Heart right ventricle (tissue), 16 donors: ENCODE measurements at regions not wholly inside any gene's neighbourhood (a gene's known extent, or its start where the extent isn't known, plus 50 kb on each side); places are given as distances from the start of the nearest gene placed in this dataset.

Experiments used
- ATAC-seq, 8 donors: fragments of 200-7000 bp; cut with Tn5 transposase; one replicate each; pipeline ENCODE4 v1.9.1; 2020; ENCODE audit warnings: mild to moderate bottlenecking in 8 of 8, moderate library complexity in 8 of 8, moderate number of reproducible peaks in 1 of 8
- DNase-seq, 2 donors: peaks; one replicate each; pipeline ENCODE4 v3.0.0-alpha.2; 2020
- H3K27ac ChIP-seq, 10 donors: fragments of 200-600 bp; sonication (generic) in 2 of 10; one replicate each; pipeline versions ENCODE4 v1.5.0 to v1.8.0; 2020 to 2022; ENCODE audit warnings: mild to moderate bottlenecking in 3 of 10
- H3K27me3 ChIP-seq, 7 donors: fragments of 200-600 bp; one replicate each; pipeline ENCODE4 v1.8.0; 2021 to 2022; ENCODE audit warnings: mild to moderate bottlenecking in 2 of 7
- H3K36me3 ChIP-seq, 9 donors: fragments of 200-600 bp; sonication (generic) in 1 of 9; one replicate each; pipeline versions ENCODE4 v1.5.0 to v1.8.0; 2020 to 2022; ENCODE audit warnings: mild to moderate bottlenecking in 2 of 9
- H3K4me1 ChIP-seq, 9 donors: fragments of 200-600 bp; sonication (generic) in 1 of 9; one replicate each; pipeline versions ENCODE4 v1.5.0 to v1.8.0; 2020 to 2022; ENCODE audit warnings: mild to moderate bottlenecking in 4 of 9
- H3K4me3 ChIP-seq, 10 donors: fragments of 200-600 bp; sonication (generic) in 2 of 10; one replicate each; pipeline versions ENCODE4 v1.5.0 to v1.8.0; 2020 to 2022; ENCODE audit warnings: mild to moderate bottlenecking in 7 of 10, moderate library complexity in 2 of 10
- H3K9me3 ChIP-seq, 11 donors: fragments of 200-600 bp in 10 of 11; sonication (generic) in 2 of 11; one replicate each; pipeline versions ENCODE4 v1.5.0 to v1.8.0; 2013 to 2022; ENCODE audit warnings: mild to moderate bottlenecking in 2 of 11, control low read depth in 1 of 11, moderate library complexity in 1 of 11
- CTCF ChIP-seq, 9 donors: fragments of 200-600 bp; sonication (generic) in 2 of 9; IDR thresholded peaks; one replicate each; pipeline versions ENCODE4 v1.5.0 to v1.8.0; 2021 to 2022; ENCODE audit warnings: antibody characterized with exemption in 9 of 9, mild to moderate bottlenecking in 5 of 9, moderate library complexity in 1 of 9
- WGBS, 2 donors: extraction: QIAGEN DNeasy Blood & Tissue Kit; methylation state at CpG; one replicate each; pipeline ENCODE4 v1.1.7; 2013; ENCODE audit warnings: inconsistent platforms in 1 of 2; 5-methylcytosine and 5-hydroxymethylcytosine counted together
- intact Hi-C, 10 donors: fragments of 100-400 bp; cut with DNase I; formaldehyde crosslinking; loops; one replicate each; pipeline versions ENCODE4 v1.11.1 to v1.14.2; 2022
- donor health status: Arrhythmogenic right ventricular cardiomyopathy.
- donor health status: ischemic (EF 13 %, LVEDD 7.1; RV severe dilation, severe dysfunction).
- donor health status: healthy with polysubstance abuse.
- donor health status: DM: no; HTN: yes; CAD: no.
- donor health status: DM: no; HTN: no; CAD: no.
- donor health status: ischemic (EF 25% LVEDD 6.9; RV normal size, moderate dysfunction).
- donor health status: ischemic (EF 25% LVEDD 5.7; RV mildly dilated, moderate dysfunction).
- donor health status: healthy.
- donor health status: DM: yes; HTN: yes; CAD: no.
- donor health status: Ischemic cardiomyopathy.
- donor health status: ischemic (EF 35%, LVEDD 5.7; RV mildly dilated, moderate dysfunction).
- donor health status: nonischemic (EF 11% LVEDD 7.7; RV severe dilation, severe dysfunction).
- donor health status: DM: yes; HTN: yes; CAD: no.
- donor health status: PGD.
- donor health status: ischemic (EF 29% LVEDD 5.4; RV normal size, mild dysfunction).
- donor health status: nonischemic (EF 23%, LVEDD 6.1; RV moderate dilation, normal function).

- WGBS, 2 donors, result 81 to 84% methylated on average over 3 of the region's 3 CpGs
- DNase-seq, result no peak
- no peak for ATAC-seq
- Histone ChIP-seq H3K9me3 (no peaks in the 10 kb centered on the region), H3K36me3 (no peaks in the 10 kb centered on the region), H3K27ac (no peak overlapping the region), H3K4me1 (no peaks in the 10 kb centered on the region), H3K27me3 (peaks cover 0 to 3% (median 0%) of the 10 kb centered on the region in 7 donors), H3K4me3 (no peak overlapping the region)
- intact Hi-C loops, result no loop called here
- TF ChIP-seq CTCF (IDR thresholded peaks at IDR 0.05), result no peak
Measured at GRCh38 chr7:96910486-96910885, 94.9 kb upstream of the DLX6 start.

- 37 to 39% methylated on average over 1 of the region's 1 CpG for WGBS, 2 donors
- H3K4me3 ChIP-seq, result no peak overlapping the region
- no peaks in the 10 kb centered on the region for H3K36me3 ChIP-seq
- no peak overlapping the region for H3K27ac ChIP-seq
- H3K9me3 ChIP-seq, result no peaks in the 10 kb centered on the region
- no peak for TF ChIP-seq CTCF (IDR thresholded peaks at IDR 0.05)
- DNase-seq (no peak), ATAC-seq (no peak)
- H3K4me1 ChIP-seq, result no peaks in the 10 kb centered on the region
- H3K27me3 ChIP-seq, result peaks cover 0 to 6% (median 0%) of the 10 kb centered on the region in 7 donors
- intact Hi-C loops, result no loop called here
Measured at GRCh38 chr7:96915029-96915428, 90.3 kb upstream of the DLX6 start.

- Histone ChIP-seq H3K9me3 (no peaks in the 10 kb centered on the region), H3K4me1 (no peaks in the 10 kb centered on the region), H3K27me3 (peaks cover 0 to 14% (median 2%) of the 10 kb centered on the region in 7 donors), H3K27ac (no peak overlapping the region), H3K36me3 (no peaks in the 10 kb centered on the region), H3K4me3 (no peak overlapping the region)
- DNase-seq (no peak), ATAC-seq (no peak)
- TF ChIP-seq CTCF (IDR thresholded peaks at IDR 0.05), result no peak
- intact Hi-C loops, result no loop called here
Measured at GRCh38 chr7:96920064-96920463, 85.3 kb upstream of the DLX6 start.

GRCh38 chr7:96920713-96921112 is 84.6 kb upstream of the DLX6 start:
- Histone ChIP-seq H3K27me3 (peaks cover 0 to 15% (median 4%) of the 10 kb centered on the region in 7 donors), H3K9me3 (no peaks in the 10 kb centered on the region), H3K4me3 (no peak overlapping the region), H3K27ac (no peak overlapping the region), H3K4me1 (no peaks in the 10 kb centered on the region), H3K36me3 (no peaks in the 10 kb centered on the region)
- no peak for DNase-seq
- WGBS, 2 donors, result 69 to 85% methylated on average over 1 of the region's 1 CpG
- no peak for TF ChIP-seq CTCF (IDR thresholded peaks at IDR 0.05)
- intact Hi-C loops, result no loop called here
- no peak for ATAC-seq

GRCh38 chr7:96921231-96921630 is 84.1 kb upstream of the DLX6 start:
- no peaks in the 10 kb centered on the region for H3K4me1 ChIP-seq
- 63 to 72% methylated on average over 5 of the region's 5 CpGs for WGBS, 2 donors

More at GRCh38 chr7:96921231-96921630, 84.1 kb upstream of the DLX6 start:
- Histone ChIP-seq H3K9me3 (no peaks in the 10 kb centered on the region), H3K36me3 (no peaks in the 10 kb centered on the region), H3K27ac (no peak overlapping the region), H3K27me3 (peaks cover 0 to 15% (median 4%) of the 10 kb centered on the region in 7 donors), H3K4me3 (no peak overlapping the region)
- no peak for DNase-seq
- no peak for ATAC-seq
- intact Hi-C loops, result no loop called here
- no peak for TF ChIP-seq CTCF (IDR thresholded peaks at IDR 0.05)
